Activated naive CD4-positive, alpha-beta T cell treated with anti-CD3 and anti-CD28 coated beads for 36 hours (primary cell): ENCODE measurements at regions not wholly inside any gene's neighbourhood (a gene's known extent, or its start where the extent isn't known, plus 50 kb on each side); places are given as distances from the start of the nearest gene placed in this dataset.

Experiments used
- CTCF ChIA-PET: fragments of 350-600 bp; sonication (Branson Sonifier 250); formaldehyde crosslinking; loops from one replicate; lab custom pipeline; 2021; ENCODE audit warnings: antibody characterized with exemption; lab: Charles Lee
- DNase-seq: peaks from one replicate; pipeline ENCODE4 v3.0.0-alpha.2; 2020
- H3K27ac Mint-ChIP-seq: one replicate; pipeline ENCODE4 v1.8.0; 2021; ENCODE audit warnings: mild to moderate bottlenecking, mixed read lengths
- H3K27me3 Mint-ChIP-seq: one replicate; pipeline ENCODE4 v1.8.0; 2021; ENCODE audit warnings: low read depth, mixed read lengths
- H3K36me3 Mint-ChIP-seq: one replicate; pipeline ENCODE4 v1.8.0; 2021; ENCODE audit warnings: low read depth, mixed read lengths
- H3K4me1 Mint-ChIP-seq: one replicate; pipeline ENCODE4 v1.8.0; 2021; ENCODE audit warnings: low read depth, mixed read lengths
- H3K4me3 Mint-ChIP-seq: one replicate; pipeline ENCODE4 v1.8.0; 2021; ENCODE audit warnings: mild to moderate bottlenecking, moderate library complexity, mixed read lengths
- H3K9me3 Mint-ChIP-seq: one replicate; pipeline ENCODE4 v1.8.0; 2021; ENCODE audit warnings: mixed read lengths
- intact Hi-C: fragments of 100-400 bp; cut with micrococcal nuclease; formaldehyde crosslinking; loops from one replicate; pipeline ENCODE4 v1.15.1; 2023

- peak; percentile 8 for DNase-seq
- Mint-ChIP-seq H3K9me3 (no peaks in the 10 kb centered on the region), H3K4me1 (no peaks in the 10 kb centered on the region), H3K27me3 (peaks cover 5% of the 10 kb centered on the region), H3K4me3 (no peak overlapping the region), H3K36me3 (no peaks in the 10 kb centered on the region), H3K27ac (no peak overlapping the region)
- intact Hi-C loops: no loop called here
- CTCF ChIA-PET: interaction anchor here (0.6 to 1.2 kb wide), 2 partner anchors 264 to 356 kb away, joined by 3 to 5 read pairs; no protein-coding TSS in a partner anchor
These were observed 248.9 kb upstream of the FOXQ1 start for GRCh38 chr6:1062786-1063545.

- no peak for DNase-seq
- intact Hi-C loops: no loop called here
- H3K27ac Mint-ChIP-seq: no peak overlapping the region
- H3K36me3 Mint-ChIP-seq: no peaks in the 10 kb centered on the region
- H3K27me3 Mint-ChIP-seq: peaks cover 7% of the 10 kb centered on the region
- no peaks in the 10 kb centered on the region for H3K4me1 Mint-ChIP-seq
- CTCF ChIA-PET: no interaction called here
- no peak overlapping the region for H3K4me3 Mint-ChIP-seq
- H3K9me3 Mint-ChIP-seq: no peaks in the 10 kb centered on the region
These were observed 252.3 kb upstream of the FOXQ1 start for GRCh38 chr6:1059596-1059995.

GRCh38 chr6:1057490-1058135, 254.3 kb upstream of the FOXQ1 start:
- intact Hi-C loops: no loop called here
- Mint-ChIP-seq H3K9me3 (no peaks in the 10 kb centered on the region), H3K36me3 (no peaks in the 10 kb centered on the region)

GRCh38 chr6:1055015-1055921, 256.6 kb upstream of the FOXQ1 start:
- Mint-ChIP-seq H3K27ac (no peak overlapping the region), H3K9me3 (no peaks in the 10 kb centered on the region), H3K36me3 (no peaks in the 10 kb centered on the region), H3K27me3 (peaks cover 12% of the 10 kb centered on the region), H3K4me3 (no peak overlapping the region), H3K4me1 (no peaks in the 10 kb centered on the region)
- CTCF ChIA-PET: no interaction called here
- DNase-seq: no peak
- intact Hi-C loops: no loop called here

More at GRCh38 chr6:1057490-1058135, 254.3 kb upstream of the FOXQ1 start:
- CTCF ChIA-PET: no interaction called here
- Mint-ChIP-seq H3K4me3 (no peak overlapping the region), H3K27ac (no peak overlapping the region), H3K4me1 (no peaks in the 10 kb centered on the region), H3K27me3 (peaks cover 7% of the 10 kb centered on the region)
- DNase-seq: no peak

GRCh38 chr6:1054653-1055014, 257.3 kb upstream of the FOXQ1 start:
- intact Hi-C loops: no loop called here
- no peak overlapping the region for H3K4me3 Mint-ChIP-seq

GRCh38 chr6:1053586-1053985, 258.3 kb upstream of the FOXQ1 start:
- no peaks in the 10 kb centered on the region for H3K9me3 Mint-ChIP-seq
- H3K27me3 Mint-ChIP-seq: peaks cover 14% of the 10 kb centered on the region
- H3K36me3 Mint-ChIP-seq: no peaks in the 10 kb centered on the region
- H3K4me1 Mint-ChIP-seq: no peaks in the 10 kb centered on the region
- H3K27ac Mint-ChIP-seq: no peak overlapping the region
- CTCF ChIA-PET: no interaction called here
- H3K4me3 Mint-ChIP-seq: no peak overlapping the region
- intact Hi-C loops: no loop called here
- DNase-seq: no peak

More at GRCh38 chr6:1054653-1055014, 257.3 kb upstream of the FOXQ1 start:
- Mint-ChIP-seq H3K9me3 (no peaks in the 10 kb centered on the region), H3K4me1 (no peaks in the 10 kb centered on the region), H3K36me3 (no peaks in the 10 kb centered on the region), H3K27ac (no peak overlapping the region), H3K27me3 (peaks cover 12% of the 10 kb centered on the region)
- no peak for DNase-seq
- CTCF ChIA-PET: no interaction called here

GRCh38 chr6:1052262-1052661, 259.6 kb upstream of the FOXQ1 start:
- intact Hi-C loops: no loop called here
- CTCF ChIA-PET: interaction anchor here (0.7 kb wide), 1 partner anchor 329 kb away, joined by 3 read pairs; no protein-coding TSS in a partner anchor
- no peaks in the 10 kb centered on the region for H3K36me3 Mint-ChIP-seq

GRCh38 chr6:1049900-1050299, 262.0 kb upstream of the FOXQ1 start:
- Mint-ChIP-seq H3K4me3 (no peak overlapping the region), H3K4me1 (peaks cover 2% of the 10 kb centered on the region), H3K9me3 (no peaks in the 10 kb centered on the region), H3K36me3 (no peaks in the 10 kb centered on the region), H3K27ac (no peak overlapping the region), H3K27me3 (peaks cover 36% of the 10 kb centered on the region)
- CTCF ChIA-PET: no interaction called here
- intact Hi-C loops: no loop called here
- DNase-seq: no peak

More at GRCh38 chr6:1052262-1052661, 259.6 kb upstream of the FOXQ1 start:
- no peaks in the 10 kb centered on the region for H3K9me3 Mint-ChIP-seq
- H3K4me1 Mint-ChIP-seq: peaks cover 2% of the 10 kb centered on the region
- no peak overlapping the region for H3K27ac Mint-ChIP-seq
- no peak for DNase-seq
- peaks cover 27% of the 10 kb centered on the region for H3K27me3 Mint-ChIP-seq
- H3K4me3 Mint-ChIP-seq: no peak overlapping the region

- DNase-seq: no peak
- CTCF ChIA-PET: no interaction called here
- H3K27ac Mint-ChIP-seq: no peak overlapping the region
- H3K36me3 Mint-ChIP-seq: no peaks in the 10 kb centered on the region
- no peaks in the 10 kb centered on the region for H3K9me3 Mint-ChIP-seq
- H3K27me3 Mint-ChIP-seq: peaks cover 39% of the 10 kb centered on the region
- intact Hi-C loops: no loop called here
- H3K4me3 Mint-ChIP-seq: no peak overlapping the region
- H3K4me1 Mint-ChIP-seq: peaks cover 2% of the 10 kb centered on the region
These were observed 262.7 kb upstream of the FOXQ1 start for GRCh38 chr6:1049170-1049569.

GRCh38 chr6:1047981-1048541, 263.8 kb upstream of the FOXQ1 start:
- CTCF ChIA-PET: no interaction called here
- intact Hi-C loops: no loop called here
- Mint-ChIP-seq H3K27ac (no peak overlapping the region), H3K9me3 (no peaks in the 10 kb centered on the region), H3K4me3 (no peak overlapping the region), H3K27me3 (peaks cover 46% of the 10 kb centered on the region), H3K36me3 (no peaks in the 10 kb centered on the region), H3K4me1 (peaks cover 2% of the 10 kb centered on the region)
- no peak for DNase-seq

GRCh38 chr6:1045239-1045638, 266.7 kb upstream of the FOXQ1 start:
- DNase-seq: no peak
- no peaks in the 10 kb centered on the region for H3K36me3 Mint-ChIP-seq
- no peak overlapping the region for H3K4me3 Mint-ChIP-seq
- no peaks in the 10 kb centered on the region for H3K9me3 Mint-ChIP-seq
- CTCF ChIA-PET: no interaction called here
- no peak overlapping the region for H3K27ac Mint-ChIP-seq
- intact Hi-C loops: no loop called here
- peaks cover 2% of the 10 kb centered on the region for H3K4me1 Mint-ChIP-seq
- H3K27me3 Mint-ChIP-seq: peaks cover 49% of the 10 kb centered on the region
